Superior temporal gyrus (tissue), 1 donor: ENCODE measurements at regions not wholly inside any gene's neighbourhood (a gene's known extent, or its start where the extent isn't known, plus 50 kb on each side); places are given as distances from the start of the nearest gene placed in this dataset.

Experiments used
- DNase-seq: peaks from one replicate; pipeline ENCODE4 v3.0.0-alpha.2; 2016; ENCODE audit errors: extremely low spot score

GRCh38 chr2:145729993-145730770 is 1210.3 kb upstream of the ZEB2 start:
- DNase-seq: no peak

GRCh38 chr2:145729481-145729880 is 1209.6 kb upstream of the ZEB2 start:
- no peak for DNase-seq

- no peak for DNase-seq
Observed at GRCh38 chr2:145728511-145728910, 1208.6 kb upstream of the ZEB2 start.

- DNase-seq: no peak
Observed at GRCh38 chr2:145725876-145726275, 1206.0 kb upstream of the ZEB2 start.

GRCh38 chr2:145724311-145724898 is 1204.5 kb upstream of the ZEB2 start:
- DNase-seq: no peak

GRCh38 chr2:145723872-145724271 is 1204.0 kb upstream of the ZEB2 start:
- DNase-seq: no peak

GRCh38 chr2:145721681-145722080 is 1201.8 kb upstream of the ZEB2 start:
- DNase-seq: no peak

GRCh38 chr2:145715601-145716000 is 1195.7 kb upstream of the ZEB2 start:
- no peak for DNase-seq

GRCh38 chr2:145710303-145710702 is 1190.4 kb upstream of the ZEB2 start:
- DNase-seq: no peak

- DNase-seq: no peak
Observed at GRCh38 chr2:145702305-145702704, 1182.4 kb upstream of the ZEB2 start.

- no peak for DNase-seq
Observed at GRCh38 chr2:145692971-145693478, 1173.1 kb upstream of the ZEB2 start.

GRCh38 chr2:145691659-145692058 is 1171.7 kb upstream of the ZEB2 start:
- DNase-seq: no peak

- DNase-seq: no peak
Observed at GRCh38 chr2:145690183-145690778, 1170.4 kb upstream of the ZEB2 start.

- DNase-seq: no peak
Observed at GRCh38 chr2:145689277-145689676, 1169.4 kb upstream of the ZEB2 start.

GRCh38 chr2:145688156-145688555 is 1168.2 kb upstream of the ZEB2 start:
- no peak for DNase-seq

GRCh38 chr2:145687442-145688134 is 1167.7 kb upstream of the ZEB2 start:
- DNase-seq: no peak

- no peak for DNase-seq
Observed at GRCh38 chr2:145685383-145686050, 1165.6 kb upstream of the ZEB2 start.

- DNase-seq: no peak
Observed at GRCh38 chr2:145682546-145683157, 1162.7 kb upstream of the ZEB2 start.

- DNase-seq: no peak
Observed at GRCh38 chr2:145680276-145680675, 1160.4 kb upstream of the ZEB2 start.

- DNase-seq: no peak
Observed at GRCh38 chr2:145677371-145677770, 1157.5 kb upstream of the ZEB2 start.

- DNase-seq: no peak
Observed at GRCh38 chr2:145674705-145675104, 1154.8 kb upstream of the ZEB2 start.
